HG03280 (cell line): ENCODE measurements at regions not wholly inside any gene's neighbourhood (a gene's known extent, or its start where the extent isn't known, plus 50 kb on each side); places are given as distances from the start of the nearest gene placed in this dataset.

Experiments used
- ATAC-seq: cut with Tn5 transposase; IDR thresholded peaks from one replicate; pipeline ENCODE4 v1.9.1; 2021; ENCODE audit warnings: mild to moderate bottlenecking, moderate library complexity; ENCODE audit not compliant: unreplicated experiment

- no peak for ATAC-seq
These were observed 51.0 kb downstream of the FAT4 start for GRCh38 chr4:125365731-125366130.

GRCh38 chr4:125368146-125368545 lies 53.4 kb downstream of the FAT4 start:
- no peak for ATAC-seq

GRCh38 chr4:125368671-125369081 lies 53.9 kb downstream of the FAT4 start:
- no peak for ATAC-seq

- no peak for ATAC-seq
These were observed 54.3 kb downstream of the FAT4 start for GRCh38 chr4:125369098-125369497.

GRCh38 chr4:125370478-125370877 lies 55.7 kb downstream of the FAT4 start:
- no peak for ATAC-seq

- no peak for ATAC-seq
These were observed 68.2 kb downstream of the FAT4 start for GRCh38 chr4:125382995-125383394.

GRCh38 chr4:125387770-125388169 lies 73.0 kb downstream of the FAT4 start:
- ATAC-seq = no peak

GRCh38 chr4:125388613-125389012 lies 73.9 kb downstream of the FAT4 start:
- no peak for ATAC-seq

- no peak for ATAC-seq
These were observed 75.0 kb downstream of the FAT4 start for GRCh38 chr4:125389713-125390112.

GRCh38 chr4:125390126-125390525 lies 75.4 kb downstream of the FAT4 start:
- ATAC-seq = no peak

- no peak for ATAC-seq
These were observed 76.0 kb downstream of the FAT4 start for GRCh38 chr4:125390727-125391126.

GRCh38 chr4:125392694-125393093 lies 77.9 kb downstream of the FAT4 start:
- ATAC-seq = no peak

GRCh38 chr4:125393825-125394224 lies 79.1 kb downstream of the FAT4 start:
- ATAC-seq = no peak

- ATAC-seq = no peak
These were observed 82.5 kb downstream of the FAT4 start for GRCh38 chr4:125397226-125397625.

- ATAC-seq = no peak
These were observed 83.7 kb downstream of the FAT4 start for GRCh38 chr4:125398263-125399002.

GRCh38 chr4:125400756-125401155 lies 86.0 kb downstream of the FAT4 start:
- ATAC-seq = no peak

GRCh38 chr4:125401784-125402183 lies 87.0 kb downstream of the FAT4 start:
- ATAC-seq = no peak

- no peak for ATAC-seq
These were observed 105.8 kb downstream of the FAT4 start for GRCh38 chr4:125420526-125420925.

- no peak for ATAC-seq
These were observed 106.8 kb downstream of the FAT4 start for GRCh38 chr4:125421547-125421946.

GRCh38 chr4:125423124-125423523 lies 108.4 kb downstream of the FAT4 start:
- no peak for ATAC-seq

GRCh38 chr4:125428832-125429231 lies 114.1 kb downstream of the FAT4 start:
- ATAC-seq = no peak

GRCh38 chr4:125430086-125430485 lies 115.3 kb downstream of the FAT4 start:
- no peak for ATAC-seq

GRCh38 chr4:125432078-125432477 lies 117.3 kb downstream of the FAT4 start:
- ATAC-seq = no peak
